ENCODE measurements at regions not wholly inside any gene's neighbourhood (a gene's known extent, or its start where the extent isn't known, plus 50 kb on each side); places are given as distances from the start of the nearest gene placed in this dataset.

- H3K9me3 Mint-ChIP-seq = peaks cover 0 to 6% (median 3%) of the 10 kb centered on the region in 3 donors
- H3K36me3 Mint-ChIP-seq = peaks cover 2% of the 10 kb centered on the region
- H3K4me3 Mint-ChIP-seq = no peak overlapping the region
- no peak overlapping the region for H3K27ac Mint-ChIP-seq
- no peaks in the 10 kb centered on the region for H3K27me3 Mint-ChIP-seq
- H3K4me1 Mint-ChIP-seq = peaks cover 0 to 1% (median 0%) of the 10 kb centered on the region in 3 donors
Measured at GRCh38 chr7:69250958-69251357, 347.3 kb upstream of the AUTS2 start.

DNA sequence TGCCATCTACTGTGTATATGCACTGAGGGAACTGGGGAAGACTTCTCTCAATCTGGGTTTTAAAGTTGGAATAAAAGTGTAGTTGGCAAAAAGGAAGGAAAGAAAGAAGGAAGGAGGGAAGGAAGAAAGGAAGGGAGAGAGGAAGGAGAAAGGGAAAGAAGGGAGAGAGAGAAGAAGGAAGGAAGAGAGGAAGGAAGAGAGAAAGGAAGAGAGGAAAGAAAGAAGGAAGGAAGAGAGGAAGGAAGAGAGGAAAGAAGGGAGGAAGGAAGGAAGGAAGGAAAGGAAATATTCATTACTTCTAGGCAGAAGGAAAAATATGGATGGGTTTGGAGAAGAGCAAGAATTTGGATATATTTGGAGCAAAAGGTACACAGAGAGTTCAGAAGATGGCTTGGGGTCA is 343.6 kb upstream of the AUTS2 start:
- peaks cover 0 to 10% (median 9%) of the 10 kb centered on the region in 3 donors for H3K9me3 Mint-ChIP-seq
- H3K27ac Mint-ChIP-seq = no peak overlapping the region
- peaks cover 3% of the 10 kb centered on the region for H3K27me3 Mint-ChIP-seq
- H3K4me1 Mint-ChIP-seq = peaks cover 0 to 1% (median 0%) of the 10 kb centered on the region in 3 donors
- no peak overlapping the region for H3K4me3 Mint-ChIP-seq
- peaks cover 2% of the 10 kb centered on the region for H3K36me3 Mint-ChIP-seq

DNA sequence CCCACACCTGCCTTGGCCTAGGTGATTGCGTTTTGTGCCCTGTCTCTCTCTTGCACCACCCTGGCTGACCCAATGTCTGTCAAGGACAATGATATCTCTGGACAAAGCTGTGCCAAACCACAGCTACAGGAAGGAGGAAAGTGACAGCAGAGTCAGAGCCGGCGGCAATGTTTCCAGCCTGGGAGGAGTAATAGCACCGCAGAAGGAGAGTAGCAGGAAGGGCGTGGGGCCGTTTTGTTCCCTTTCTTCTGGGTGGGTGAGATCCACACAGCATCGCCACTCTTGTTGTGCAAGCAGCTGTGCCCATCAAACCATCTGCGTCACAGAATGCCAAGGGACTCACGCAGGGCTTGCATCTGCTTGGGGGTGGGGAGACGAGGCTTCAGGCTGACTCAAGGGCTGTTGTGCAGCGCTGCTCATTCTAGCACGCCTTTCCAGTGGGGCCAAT is 341.6 kb upstream of the AUTS2 start:
- H3K4me1 Mint-ChIP-seq = no peaks in the 10 kb centered on the region
- peaks cover 3% of the 10 kb centered on the region for H3K27me3 Mint-ChIP-seq
- H3K27ac Mint-ChIP-seq = no peak overlapping the region
- H3K4me3 Mint-ChIP-seq = no peak overlapping the region
- no peaks in the 10 kb centered on the region for H3K36me3 Mint-ChIP-seq
- H3K9me3 Mint-ChIP-seq = peaks cover 0 to 10% (median 7%) of the 10 kb centered on the region in 3 donors

- H3K36me3 Mint-ChIP-seq = no peaks in the 10 kb centered on the region
- no peak overlapping the region for H3K4me3 Mint-ChIP-seq
- H3K9me3 Mint-ChIP-seq = peaks cover 0 to 10% (median 7%) of the 10 kb centered on the region in 3 donors
- peaks cover 3% of the 10 kb centered on the region for H3K27me3 Mint-ChIP-seq
- H3K27ac Mint-ChIP-seq = no peak overlapping the region
- no peaks in the 10 kb centered on the region for H3K4me1 Mint-ChIP-seq
Measured at GRCh38 chr7:69257592-69257991, 340.7 kb upstream of the AUTS2 start.

- no peak overlapping the region for H3K4me3 Mint-ChIP-seq
- peaks cover 0 to 9% (median 4%) of the 10 kb centered on the region in 3 donors for H3K9me3 Mint-ChIP-seq
- H3K36me3 Mint-ChIP-seq = no peaks in the 10 kb centered on the region
- H3K27ac Mint-ChIP-seq = no peak overlapping the region
- H3K4me1 Mint-ChIP-seq = no peaks in the 10 kb centered on the region
- peaks cover 3% of the 10 kb centered on the region for H3K27me3 Mint-ChIP-seq
Measured at GRCh38 chr7:69259445-69259844, 338.8 kb upstream of the AUTS2 start.

DNA sequence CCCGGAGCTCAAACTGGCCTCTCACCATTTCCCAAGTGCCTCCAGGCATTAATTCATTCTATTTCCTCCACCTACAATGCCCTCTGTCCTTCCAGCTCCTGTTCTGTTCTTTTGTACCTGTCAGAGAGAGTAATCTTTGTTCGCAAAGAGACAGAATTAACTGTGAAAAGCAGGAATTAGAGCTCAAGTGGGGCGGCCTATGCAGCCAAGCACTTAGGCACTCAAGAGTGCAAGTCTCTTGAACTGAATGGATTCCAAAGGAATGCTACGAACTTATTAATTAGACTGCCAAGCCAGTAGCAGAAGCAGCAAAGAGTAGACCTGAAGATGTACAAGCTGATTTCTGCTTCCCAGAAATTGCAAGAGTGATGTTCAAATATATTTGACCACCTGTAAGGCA is 338.3 kb upstream of the AUTS2 start:
- H3K4me3 Mint-ChIP-seq = no peak overlapping the region
- peaks cover 0 to 7% (median 2%) of the 10 kb centered on the region in 3 donors for H3K9me3 Mint-ChIP-seq
- H3K27me3 Mint-ChIP-seq = peaks cover 3% of the 10 kb centered on the region
- H3K27ac Mint-ChIP-seq = no peak overlapping the region
- no peaks in the 10 kb centered on the region for H3K4me1 Mint-ChIP-seq
- no peaks in the 10 kb centered on the region for H3K36me3 Mint-ChIP-seq

GRCh38 chr7:69263550-69263949 is 334.7 kb upstream of the AUTS2 start:
- no peak overlapping the region for H3K27ac Mint-ChIP-seq
- H3K4me3 Mint-ChIP-seq = no peak overlapping the region
- H3K4me1 Mint-ChIP-seq = no peaks in the 10 kb centered on the region
- no peaks in the 10 kb centered on the region for H3K27me3 Mint-ChIP-seq
- no peaks in the 10 kb centered on the region for H3K36me3 Mint-ChIP-seq
- peaks cover 0 to 3% (median 1%) of the 10 kb centered on the region in 3 donors for H3K9me3 Mint-ChIP-seq

DNA sequence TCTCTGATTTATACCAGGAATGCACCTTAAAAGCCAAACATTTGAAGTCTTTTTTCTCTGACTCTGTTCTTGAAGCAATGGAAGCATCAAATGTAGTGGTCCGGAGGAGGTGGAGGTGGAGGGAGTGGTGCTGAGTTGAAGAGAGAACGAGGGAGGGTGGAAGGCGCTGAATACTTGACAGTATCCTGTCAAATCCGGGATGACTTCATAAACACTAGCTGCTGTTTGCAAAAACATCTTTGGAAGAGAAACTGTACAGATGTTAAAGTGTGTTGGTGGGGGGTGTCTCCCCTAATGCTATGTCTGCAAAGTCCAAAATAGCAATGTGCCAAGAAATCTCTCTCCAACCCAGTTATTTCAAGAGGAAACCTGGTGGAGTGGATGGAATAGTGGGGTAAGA is 328.5 kb upstream of the AUTS2 start:
- H3K4me3 Mint-ChIP-seq = no peak overlapping the region
- H3K36me3 Mint-ChIP-seq = no peaks in the 10 kb centered on the region
- no peak overlapping the region for H3K27ac Mint-ChIP-seq
- no peaks in the 10 kb centered on the region for H3K27me3 Mint-ChIP-seq
- H3K9me3 Mint-ChIP-seq = peaks cover 3 to 14% (median 9%) of the 10 kb centered on the region in 3 donors
- no peaks in the 10 kb centered on the region for H3K4me1 Mint-ChIP-seq

GRCh38 chr7:69272101-69272500 is 326.2 kb upstream of the AUTS2 start:
- Mint-ChIP-seq H3K36me3 (no peaks in the 10 kb centered on the region), H3K4me1 (no peaks in the 10 kb centered on the region), H3K27ac (no peak overlapping the region), H3K4me3 (no peak overlapping the region), H3K27me3 (no peaks in the 10 kb centered on the region), H3K9me3 (peaks cover 2 to 14% (median 9%) of the 10 kb centered on the region in 3 donors)

GRCh38 chr7:69276011-69276729 is 322.1 kb upstream of the AUTS2 start:
- Mint-ChIP-seq H3K4me1 (no peaks in the 10 kb centered on the region), H3K9me3 (peaks cover 0 to 14% (median 7%) of the 10 kb centered on the region in 3 donors), H3K36me3 (no peaks in the 10 kb centered on the region), H3K27me3 (no peaks in the 10 kb centered on the region), H3K4me3 (no peak overlapping the region), H3K27ac (no peak overlapping the region)

DNA sequence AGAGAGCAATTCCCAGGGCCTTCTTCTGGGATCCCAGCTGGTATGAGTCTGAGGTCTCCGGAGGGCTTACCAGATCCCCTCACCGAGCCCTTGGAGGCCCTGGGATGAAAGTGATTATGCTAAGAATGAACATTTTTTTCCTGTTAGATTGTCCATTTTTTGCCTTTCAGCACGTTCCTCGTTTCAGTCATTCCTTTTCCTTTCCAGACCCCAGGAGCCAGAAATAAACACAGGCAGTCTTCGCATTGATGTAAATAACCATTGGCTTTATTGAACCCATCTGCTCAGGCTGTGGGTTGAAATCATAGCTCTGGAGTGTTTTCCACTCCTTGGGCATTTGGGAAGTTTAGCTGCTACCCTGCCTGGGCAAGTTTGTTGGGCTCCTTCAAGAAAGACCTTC is 320.9 kb upstream of the AUTS2 start:
- Mint-ChIP-seq H3K36me3 (no peaks in the 10 kb centered on the region), H3K27me3 (no peaks in the 10 kb centered on the region), H3K4me1 (no peaks in the 10 kb centered on the region), H3K27ac (no peak overlapping the region), H3K9me3 (peaks cover 0 to 8% (median 4%) of the 10 kb centered on the region in 3 donors), H3K4me3 (no peak overlapping the region)

- Mint-ChIP-seq H3K9me3 (peaks cover 0 to 7% (median 5%) of the 10 kb centered on the region in 3 donors), H3K27me3 (peaks cover 2% of the 10 kb centered on the region), H3K4me3 (no peak overlapping the region), H3K27ac (no peak overlapping the region), H3K36me3 (no peaks in the 10 kb centered on the region), H3K4me1 (no peaks in the 10 kb centered on the region)
Measured at GRCh38 chr7:69282946-69283345, 315.3 kb upstream of the AUTS2 start.

- Mint-ChIP-seq H3K27ac (no peak overlapping the region), H3K4me1 (no peaks in the 10 kb centered on the region), H3K9me3 (peaks cover 0 to 7% (median 5%) of the 10 kb centered on the region in 3 donors)
Measured at GRCh38 chr7:69283421-69283820, 314.9 kb upstream of the AUTS2 start.

GRCh38 chr7:69285854-69286253 is 312.4 kb upstream of the AUTS2 start:
- Mint-ChIP-seq H3K4me1 (no peaks in the 10 kb centered on the region), H3K4me3 (no peak overlapping the region), H3K9me3 (peaks cover 0 to 7% (median 3%) of the 10 kb centered on the region in 3 donors), H3K36me3 (no peaks in the 10 kb centered on the region), H3K27me3 (peaks cover 2% of the 10 kb centered on the region), H3K27ac (no peak overlapping the region)

More at GRCh38 chr7:69283421-69283820, 314.9 kb upstream of the AUTS2 start:
- H3K4me3 Mint-ChIP-seq = no peak overlapping the region
- H3K36me3 Mint-ChIP-seq = no peaks in the 10 kb centered on the region
- H3K27me3 Mint-ChIP-seq = peaks cover 2% of the 10 kb centered on the region

GRCh38 chr7:69295977-69296376 is 302.3 kb upstream of the AUTS2 start:
- H3K4me3 Mint-ChIP-seq = no peak overlapping the region
- H3K27ac Mint-ChIP-seq = no peak overlapping the region
- H3K9me3 Mint-ChIP-seq = no peaks in the 10 kb centered on the region
- no peaks in the 10 kb centered on the region for H3K36me3 Mint-ChIP-seq
- no peaks in the 10 kb centered on the region for H3K4me1 Mint-ChIP-seq
- no peaks in the 10 kb centered on the region for H3K27me3 Mint-ChIP-seq

DNA sequence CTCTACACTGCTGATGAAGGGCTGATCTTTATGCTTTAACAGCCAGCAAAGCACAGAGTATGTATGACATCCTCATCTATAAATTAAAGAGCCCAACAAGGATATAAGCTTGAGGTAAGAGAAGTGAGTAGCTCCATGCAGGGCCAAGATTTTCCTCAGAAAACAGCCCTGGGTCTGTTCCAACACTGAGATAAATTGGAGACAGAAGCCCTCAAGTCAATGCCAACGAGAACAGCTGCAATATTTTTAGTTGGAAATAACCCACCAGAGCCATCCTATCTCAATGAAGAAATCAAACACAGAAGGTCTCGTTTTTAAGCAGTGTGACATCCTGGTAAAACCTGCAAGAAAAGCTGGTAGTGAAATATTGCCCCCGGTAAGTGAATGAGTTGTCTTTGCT is 297.0 kb upstream of the AUTS2 start:
- no peaks in the 10 kb centered on the region for H3K27me3 Mint-ChIP-seq
- no peaks in the 10 kb centered on the region for H3K36me3 Mint-ChIP-seq
- H3K9me3 Mint-ChIP-seq = peaks cover 0 to 5% (median 0%) of the 10 kb centered on the region in 3 donors
- no peak overlapping the region for H3K27ac Mint-ChIP-seq
- H3K4me1 Mint-ChIP-seq = no peaks in the 10 kb centered on the region
- H3K4me3 Mint-ChIP-seq = no peak overlapping the region

Data from IgD-negative memory B cell (primary cell).